ENCODE measurements at regions not wholly inside any gene's neighbourhood (a gene's known extent, or its start where the extent isn't known, plus 50 kb on each side); places are given as distances from the start of the nearest gene placed in this dataset.
"Not testable (repeated sequence)": the region's sequence is repeated elsewhere in the genome, so short reads cannot be mapped to it uniquely, and the experiment has no call there.

DNA sequence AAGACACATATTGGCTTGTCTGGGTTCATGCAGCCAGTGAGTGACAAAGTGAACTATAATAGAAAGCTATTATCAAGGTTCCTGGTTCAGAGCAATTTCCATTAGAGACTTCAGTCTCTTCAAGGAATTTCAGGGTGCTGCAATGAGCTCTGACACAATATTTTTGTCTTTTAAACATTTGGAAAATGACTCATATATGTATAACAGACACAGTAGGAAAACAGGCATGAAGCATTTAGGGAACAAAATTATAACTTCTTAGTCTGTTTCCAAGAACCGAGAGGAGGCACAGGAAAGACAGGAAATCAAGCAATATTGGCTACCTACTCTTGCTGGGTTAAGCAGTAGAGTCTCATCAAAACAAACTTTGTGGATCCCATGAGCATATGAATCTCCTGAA is 170.4 kb downstream of the PTPRC start:
- DNase-seq = no peak

DNA sequence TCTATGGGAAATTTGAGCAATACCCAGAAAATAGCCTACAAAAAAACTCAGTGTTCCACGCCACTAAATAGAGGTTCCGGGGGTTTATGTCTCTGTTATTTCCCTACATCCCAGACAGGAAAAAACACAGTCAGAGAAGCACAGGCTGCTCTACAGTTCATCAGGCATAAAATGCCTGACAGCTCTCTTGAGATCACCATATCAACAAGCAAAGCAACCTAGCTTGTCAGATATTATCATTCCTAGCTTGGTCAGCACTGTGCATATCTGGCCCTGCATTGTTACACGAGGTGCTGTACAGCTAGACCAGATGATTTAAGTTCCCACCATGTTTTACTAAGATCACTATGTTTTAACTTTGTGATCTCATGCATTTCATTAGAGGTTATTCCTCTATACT is 172.6 kb downstream of the PTPRC start:
- DNase-seq = no peak

DNA sequence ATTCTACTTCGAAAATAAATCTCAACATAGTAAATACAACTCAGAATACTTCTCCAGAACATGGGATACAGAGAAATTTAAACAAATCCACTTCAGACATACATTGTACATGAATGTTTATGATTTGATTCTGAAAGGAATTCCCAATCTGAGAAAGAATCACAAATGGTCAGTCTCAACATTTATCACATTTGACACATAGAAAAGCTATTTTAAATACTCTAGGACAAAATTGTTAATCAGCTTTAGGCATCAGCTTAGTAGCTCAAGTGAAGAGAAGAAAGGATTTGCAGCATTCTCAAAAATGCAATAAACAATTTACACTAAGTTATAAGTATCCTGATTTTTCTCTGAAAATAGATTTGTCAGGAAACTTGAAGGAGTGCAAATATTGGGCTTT is 184.8 kb downstream of the PTPRC start:
- DNase-seq = no peak

DNA sequence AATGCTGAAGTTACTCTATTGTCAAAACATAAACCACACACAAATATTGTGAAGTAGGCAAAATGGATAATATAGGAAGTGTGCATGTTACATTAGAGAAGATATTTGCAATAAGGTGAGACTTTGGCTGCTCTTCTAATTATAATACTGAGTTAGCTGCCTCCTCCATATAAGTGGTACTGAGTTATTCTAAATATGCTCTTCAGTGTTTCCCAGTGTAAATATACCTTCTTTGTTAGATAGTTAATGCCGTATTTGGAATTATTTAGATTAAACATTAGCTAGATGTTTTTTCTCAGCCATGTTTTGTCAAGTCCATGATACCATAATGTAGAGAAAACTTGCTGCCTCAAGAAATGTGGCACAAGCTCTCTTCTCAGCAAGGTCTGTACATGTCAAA is 186.4 kb downstream of the PTPRC start:
- no peak for DNase-seq

DNA sequence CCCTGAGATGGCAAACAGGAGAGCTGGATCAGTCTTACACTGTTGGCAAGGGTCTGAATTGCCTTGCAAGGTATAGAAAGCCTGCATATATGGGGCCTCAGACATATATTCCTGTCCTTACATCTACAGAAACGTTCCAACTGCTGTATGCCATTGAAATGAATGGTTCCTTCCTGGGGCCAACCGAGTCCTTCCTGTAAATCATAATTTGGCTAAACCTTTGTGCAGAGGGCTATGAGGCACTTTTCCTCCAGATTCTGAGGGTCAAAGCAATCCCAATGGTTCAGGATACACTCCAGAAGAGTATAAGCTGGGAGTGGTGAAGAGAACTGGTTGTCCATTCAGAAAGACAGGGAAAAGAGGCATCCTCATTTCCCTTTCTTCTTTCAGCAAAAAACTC is 190.5 kb downstream of the PTPRC start:
- no peak for DNase-seq

DNA sequence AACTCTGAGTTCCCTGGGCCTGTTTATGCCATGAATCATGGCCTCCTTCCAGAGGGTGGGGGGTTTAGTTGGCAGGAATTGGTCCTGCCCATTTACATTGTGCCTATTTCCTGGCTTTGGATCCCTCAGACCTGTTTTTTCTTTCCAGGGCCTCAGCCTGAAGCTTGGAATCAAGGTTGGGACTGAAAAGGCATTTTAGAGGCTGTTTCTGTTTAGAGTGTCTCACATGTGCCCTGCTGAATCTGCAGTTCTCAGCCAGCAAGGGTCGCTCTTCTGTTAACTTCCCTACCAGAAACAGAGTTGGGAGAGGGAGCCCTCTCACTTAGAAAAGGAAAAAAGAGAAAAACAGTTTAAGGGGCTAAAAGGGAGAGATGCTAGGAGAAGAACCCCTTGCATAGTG is 191.1 kb downstream of the PTPRC start:
- DNase-seq = no peak

DNA sequence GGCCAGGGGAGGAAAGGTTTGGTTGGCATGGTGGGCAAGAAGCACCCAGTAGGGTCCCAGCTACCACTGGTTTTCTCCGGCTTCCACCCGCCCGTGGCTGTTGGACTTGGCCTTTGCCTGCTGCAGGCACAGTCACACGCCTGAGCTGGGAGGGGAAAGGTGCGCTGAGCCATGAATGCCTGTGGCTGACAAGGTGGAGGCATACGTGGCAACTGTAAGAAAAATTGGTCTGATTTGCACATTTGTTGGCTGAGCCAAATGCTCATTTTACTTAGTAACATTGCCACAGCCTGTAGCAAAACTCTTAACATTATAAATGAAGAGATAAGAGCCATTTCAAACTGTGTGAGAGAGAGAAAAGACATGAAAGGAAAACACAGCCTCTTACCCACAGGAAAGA is 191.6 kb downstream of the PTPRC start:
- DNase-seq = no peak

DNA sequence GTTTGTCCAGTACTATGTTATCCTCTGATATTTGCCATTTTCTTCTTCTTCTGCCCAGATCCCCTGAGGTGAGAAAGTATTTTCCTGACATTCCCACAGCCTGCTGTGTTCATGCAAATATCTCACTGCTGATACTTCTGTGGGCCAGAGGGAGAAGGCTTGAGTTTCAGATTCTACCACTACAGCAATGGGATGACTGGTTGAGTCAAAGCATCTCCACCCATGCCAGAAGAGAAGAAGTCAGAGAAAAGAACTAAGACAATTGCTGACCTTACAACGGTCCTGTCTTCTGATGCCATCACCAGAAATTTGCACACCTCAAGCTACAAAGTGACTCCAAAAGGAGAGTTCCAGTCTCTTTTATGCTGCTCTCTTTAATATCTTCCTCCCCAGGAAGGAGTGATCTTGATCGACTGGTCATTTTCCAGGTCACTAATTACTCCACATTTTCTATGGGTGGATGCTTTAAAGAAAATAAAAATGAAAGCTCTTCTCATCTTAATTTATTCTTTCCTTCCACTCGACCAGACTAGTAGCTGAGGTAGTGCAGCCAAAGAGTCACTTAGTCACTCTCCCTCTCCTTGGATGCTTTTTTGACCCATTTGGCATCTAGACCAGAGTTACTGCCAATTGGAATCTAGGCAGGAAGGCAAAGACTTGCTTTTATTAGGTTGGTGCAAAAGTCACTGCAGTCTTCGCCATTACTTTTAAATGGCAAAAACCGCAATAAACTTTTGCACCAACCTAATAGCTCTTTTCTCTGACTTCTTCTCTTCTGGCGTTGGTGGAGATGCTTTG is 195.1 kb downstream of the PTPRC start:
- DNase-seq = no peak

DNA sequence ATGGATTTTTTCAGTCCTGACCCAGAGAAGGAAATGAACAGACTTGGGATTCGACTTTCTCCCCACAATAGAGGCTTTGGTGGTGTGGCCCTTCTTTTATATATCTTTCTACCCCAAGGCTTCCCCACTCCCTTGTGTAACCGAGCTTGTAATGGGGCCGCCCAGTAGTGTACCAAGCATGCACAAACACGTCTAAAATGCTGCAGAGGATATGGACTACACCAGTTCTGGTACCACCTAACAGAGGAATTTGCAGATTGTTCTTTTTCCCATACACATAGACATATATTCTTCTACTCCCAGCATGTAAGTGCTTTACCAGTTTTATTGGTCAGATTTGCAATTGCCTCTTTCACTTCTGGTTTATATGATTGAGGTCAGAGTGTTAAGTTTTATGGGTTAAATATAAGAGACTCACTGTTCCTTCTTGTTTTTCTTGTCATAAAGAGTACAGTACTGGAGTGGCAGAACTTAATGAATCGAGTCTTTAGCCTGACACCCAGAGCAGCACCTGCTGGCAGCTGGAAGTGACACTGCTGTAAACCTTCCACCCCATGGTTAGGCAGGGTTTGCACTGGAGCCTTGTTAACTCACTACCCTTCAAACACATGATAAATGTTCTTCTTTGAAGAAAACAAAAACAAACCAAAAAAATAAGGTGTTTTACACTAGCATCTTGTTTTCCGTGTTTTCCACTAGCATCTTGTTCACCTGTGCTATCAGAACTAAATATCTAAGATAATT is 198.6 kb downstream of the PTPRC start:
- DNase-seq = no peak

DNA sequence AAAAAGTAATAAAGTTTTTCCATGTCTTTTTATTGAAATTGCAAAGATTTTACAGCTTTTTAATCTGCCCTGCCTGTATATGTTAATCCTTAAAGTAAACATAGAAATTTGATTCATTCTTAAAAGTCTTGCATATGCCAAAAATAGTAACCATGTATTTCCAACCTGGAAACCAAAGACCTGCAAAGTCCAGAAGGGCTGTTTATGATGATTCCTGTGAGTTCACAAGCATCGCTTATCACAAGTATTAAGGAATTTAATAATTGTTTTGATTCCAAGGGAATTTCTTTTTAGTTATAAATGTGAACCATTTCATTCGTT is 199.1 kb downstream of the PTPRC start:
- no peak for DNase-seq

DNA sequence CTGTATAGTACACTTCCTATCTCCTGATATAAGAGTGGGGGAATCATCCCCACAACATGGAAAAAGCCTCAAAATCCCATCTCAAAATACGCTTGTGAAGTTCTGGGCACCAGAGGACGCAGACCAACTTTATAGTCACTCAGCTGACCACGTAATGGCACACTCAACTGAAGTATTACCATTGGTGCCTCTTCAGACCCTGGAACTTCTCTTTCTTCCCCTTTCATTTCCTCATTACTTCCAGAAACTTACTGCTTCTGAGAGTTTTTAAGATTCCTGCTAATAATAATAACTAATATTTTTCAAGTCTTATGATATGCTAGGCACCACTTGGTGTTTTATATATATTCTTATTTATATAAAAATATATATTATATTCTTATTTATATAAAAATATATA is 202.6 kb downstream of the PTPRC start:
- DNase-seq = no peak

DNA sequence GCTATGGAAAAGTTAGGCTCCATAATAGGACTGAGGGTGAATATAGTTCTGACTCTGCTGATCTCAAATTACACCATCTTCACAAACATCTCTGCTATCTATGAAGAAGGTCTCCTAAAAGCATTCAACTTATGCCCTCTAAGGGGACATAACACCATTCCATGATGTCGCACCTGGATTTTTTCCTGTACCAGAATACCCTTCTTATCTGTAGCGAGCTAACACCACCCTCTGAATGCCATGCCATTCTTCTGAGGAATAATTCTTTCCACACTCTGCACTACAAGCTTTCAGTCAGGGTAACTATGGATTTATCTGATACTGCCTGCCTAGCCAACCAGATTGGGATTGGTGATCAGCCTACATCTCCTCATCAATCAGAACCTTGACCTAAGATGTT is 203.8 kb downstream of the PTPRC start:
- no peak for DNase-seq

DNA sequence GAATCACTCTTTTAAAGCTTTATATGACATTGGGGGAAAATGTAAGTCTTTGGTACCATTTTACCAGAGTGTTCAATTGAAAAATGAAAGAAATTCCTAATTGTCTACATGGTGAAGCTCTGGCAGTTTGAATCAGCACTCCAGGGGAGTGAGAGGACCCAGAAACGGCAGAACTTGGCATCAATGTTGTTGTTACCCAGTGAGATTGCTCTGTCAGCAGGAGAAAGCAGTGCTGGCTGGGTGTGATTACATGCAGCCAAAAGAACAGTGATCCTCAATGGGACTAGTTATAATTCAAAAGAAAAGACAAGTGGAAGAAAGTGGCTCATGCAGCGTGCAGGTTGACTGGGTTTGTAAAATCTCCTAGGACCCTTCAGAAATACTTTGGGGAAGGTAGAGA is 206.4 kb downstream of the PTPRC start:
- DNase-seq = no peak

DNA sequence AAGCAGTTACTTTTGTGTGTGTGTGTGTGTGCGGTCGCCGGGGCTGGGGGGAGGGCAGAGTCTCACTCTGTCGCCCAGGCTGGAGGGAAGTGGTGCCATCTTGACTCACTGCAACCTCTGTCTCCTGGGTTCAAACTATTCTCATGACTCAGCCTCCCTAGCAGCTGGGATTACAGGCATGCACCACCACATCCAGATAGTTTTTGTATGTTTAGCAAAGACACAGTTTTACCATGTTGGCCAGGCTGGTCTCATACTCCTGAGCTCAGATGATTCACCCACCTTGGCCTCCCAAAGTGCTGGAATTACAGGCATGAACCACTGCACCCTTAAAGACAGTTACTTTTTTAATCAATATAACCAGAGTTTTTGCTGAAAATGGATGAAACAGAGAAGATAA is 207.0 kb downstream of the PTPRC start:
- DNase-seq = no peak

DNA sequence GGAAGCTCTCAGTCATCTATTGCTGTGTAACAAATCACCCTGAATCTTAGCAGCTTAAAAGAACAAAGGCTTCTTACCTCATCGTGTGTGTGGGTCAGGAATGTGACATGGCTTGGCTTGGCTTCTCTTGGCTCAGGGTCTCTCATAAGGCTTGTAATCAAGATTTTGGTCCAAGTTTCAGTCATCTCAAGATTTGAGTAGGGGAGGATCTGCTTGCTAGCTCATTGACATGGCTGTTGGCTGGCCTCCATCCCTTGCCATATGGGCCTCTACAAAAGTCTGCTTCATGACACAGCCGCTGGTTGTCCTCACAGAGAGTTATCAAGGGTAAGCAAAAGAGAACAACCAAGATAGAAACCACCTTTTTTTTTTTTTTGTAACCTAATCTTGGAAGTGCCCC is 207.7 kb downstream of the PTPRC start:
- DNase-seq = no peak

DNA sequence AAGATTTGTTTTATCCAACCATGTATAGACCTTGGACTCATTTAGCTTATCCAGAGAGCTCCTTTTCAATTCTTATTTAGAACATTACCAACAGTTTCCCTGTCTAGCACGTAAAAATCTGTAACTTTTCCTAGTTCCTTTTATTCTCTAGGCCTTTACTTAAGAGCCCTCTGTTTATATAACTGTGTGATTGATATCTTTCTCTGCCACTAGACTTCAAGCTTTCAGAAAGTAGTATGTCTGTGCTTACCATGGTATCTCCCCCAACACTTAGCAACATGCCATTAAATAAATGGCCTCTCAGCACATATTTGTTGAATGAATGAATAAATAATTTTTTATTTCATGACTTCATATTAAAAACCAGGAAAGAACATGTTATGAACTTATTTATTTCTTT is 209.4 kb downstream of the PTPRC start:
- no peak for DNase-seq

DNA sequence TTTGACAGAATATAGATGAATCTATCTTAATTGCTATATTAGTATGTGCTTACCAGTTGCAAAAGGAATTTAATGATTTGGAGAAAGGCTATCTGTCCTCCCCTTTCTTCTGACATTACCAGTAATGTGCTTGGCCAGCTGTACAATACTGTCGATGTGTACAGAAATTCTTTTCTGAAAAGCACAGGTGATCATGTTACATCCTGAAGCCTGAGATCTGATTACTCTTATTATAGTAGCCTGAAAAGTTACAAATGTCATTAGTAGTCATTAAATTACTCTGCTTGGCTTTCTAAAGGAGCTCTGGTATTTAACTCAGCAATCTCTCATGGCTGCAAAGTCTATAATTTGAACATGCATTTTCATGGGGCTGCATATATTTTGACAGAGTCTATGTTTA is 209.8 kb downstream of the PTPRC start:
- DNase-seq = no peak

DNA sequence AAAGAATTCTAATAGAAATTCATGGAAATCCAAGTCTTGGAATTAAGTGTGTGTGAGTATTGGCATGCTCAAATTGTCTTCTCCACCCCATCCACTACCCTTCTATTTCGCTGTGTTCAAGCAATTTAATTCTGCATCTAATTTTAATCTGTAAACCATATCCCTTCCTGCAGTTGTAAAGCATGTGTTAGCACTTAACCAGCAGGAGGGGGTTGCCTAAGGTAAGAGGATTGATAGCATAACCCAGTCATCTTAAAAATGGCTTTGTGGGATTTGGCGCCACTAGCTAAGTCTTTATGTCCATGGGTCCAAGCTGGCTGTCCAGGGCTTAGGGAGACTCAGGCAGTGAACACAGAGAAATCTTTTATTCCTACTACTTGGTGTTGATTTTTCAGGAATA is 210.3 kb downstream of the PTPRC start:
- DNase-seq = no peak

DNA sequence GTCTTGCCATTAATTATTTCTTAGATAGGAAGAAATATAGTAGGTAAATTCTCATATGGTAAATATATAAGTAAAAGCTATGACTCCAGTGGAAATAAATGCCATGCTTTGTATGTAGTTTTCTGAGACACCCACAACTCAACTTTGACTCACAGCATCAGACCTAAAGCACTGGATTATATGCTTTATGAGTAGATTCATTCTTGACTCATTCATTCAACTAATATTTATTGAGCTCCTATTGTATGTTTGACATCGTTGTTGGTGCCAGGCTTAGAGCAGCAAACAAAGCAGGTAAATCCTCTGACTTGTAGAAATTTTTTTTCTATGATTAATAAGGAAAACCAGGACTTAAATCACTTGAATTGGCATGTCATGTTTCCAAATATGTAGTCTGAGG is 211.4 kb downstream of the PTPRC start:
- no peak for DNase-seq

DNA sequence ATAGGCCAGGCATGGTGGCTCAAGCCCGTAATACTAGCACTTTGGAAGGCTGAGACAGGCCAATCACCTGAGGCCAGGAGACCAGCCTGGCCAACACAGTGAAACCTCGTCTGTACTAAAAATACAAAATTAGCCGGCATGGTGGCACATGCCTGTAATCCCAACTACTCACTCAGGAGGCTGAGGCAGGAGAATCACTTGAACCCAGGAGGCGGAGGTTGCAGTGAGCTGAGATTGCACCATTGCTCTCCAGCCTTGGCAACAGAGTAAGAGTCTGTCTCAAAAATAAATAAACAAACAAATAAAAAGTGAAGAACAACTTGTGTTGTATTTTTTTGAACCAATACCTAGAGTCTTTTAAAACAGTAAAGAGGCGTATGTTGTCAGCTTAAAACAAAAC is 212.1 kb downstream of the PTPRC start:
- DNase-seq = not testable (repeated sequence)

DNA sequence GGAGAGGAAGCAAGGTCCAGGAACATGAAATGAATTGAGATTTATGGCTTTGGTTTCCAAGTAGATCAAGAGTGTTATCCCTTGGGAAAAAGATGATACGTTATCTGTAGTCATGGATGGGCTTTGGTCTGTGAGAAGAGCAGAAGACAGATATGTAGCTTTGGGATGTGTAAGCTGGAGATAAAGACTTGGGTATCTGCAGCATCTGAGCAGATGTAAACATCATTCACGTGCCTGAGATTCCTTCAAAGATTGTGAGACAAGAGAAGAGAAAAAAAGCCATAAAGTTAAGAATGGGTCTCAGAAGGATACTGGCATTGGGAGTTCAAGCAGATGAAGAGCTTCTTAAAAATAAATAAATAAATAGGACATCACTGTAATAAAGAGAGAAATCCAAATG is 217.8 kb downstream of the PTPRC start:
- no peak for DNase-seq

DNA sequence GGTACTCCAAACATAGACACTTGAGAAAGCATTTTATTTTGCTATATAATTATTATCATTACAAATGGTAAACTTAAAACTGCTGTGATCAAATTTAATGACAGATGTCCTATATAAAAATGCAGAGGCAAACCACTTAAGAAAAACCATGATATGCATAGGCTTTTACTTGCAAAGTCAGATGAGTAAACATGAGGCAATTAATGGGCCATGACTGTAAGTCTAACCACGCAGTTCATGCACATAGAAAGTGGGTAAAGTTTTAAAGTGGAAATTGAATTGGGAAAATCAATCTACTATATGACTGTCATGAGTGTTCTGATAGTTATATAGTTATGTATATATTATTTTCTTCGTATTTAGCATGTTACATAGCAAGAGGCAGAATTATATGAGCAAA is 219.2 kb downstream of the PTPRC start:
- no peak for DNase-seq

DNA sequence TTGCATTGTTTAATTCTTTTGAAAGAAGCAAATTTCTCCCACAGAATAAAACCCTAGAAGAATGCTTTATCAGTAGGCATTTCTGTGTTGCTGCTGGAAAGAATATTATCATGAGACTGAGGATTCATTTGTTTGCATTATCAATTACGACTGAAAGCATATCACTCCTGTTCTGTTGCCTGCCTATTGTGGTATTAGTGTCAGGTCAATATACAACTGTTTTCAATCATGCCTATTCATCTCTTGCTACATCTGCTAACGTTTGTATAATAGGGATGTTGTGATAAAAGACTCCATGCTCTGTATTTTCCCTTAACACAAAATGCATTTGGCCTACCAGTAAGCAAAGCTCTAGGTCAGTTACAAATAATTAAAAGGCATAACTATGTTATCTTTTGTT is 221.5 kb downstream of the PTPRC start:
- DNase-seq = no peak

DNA sequence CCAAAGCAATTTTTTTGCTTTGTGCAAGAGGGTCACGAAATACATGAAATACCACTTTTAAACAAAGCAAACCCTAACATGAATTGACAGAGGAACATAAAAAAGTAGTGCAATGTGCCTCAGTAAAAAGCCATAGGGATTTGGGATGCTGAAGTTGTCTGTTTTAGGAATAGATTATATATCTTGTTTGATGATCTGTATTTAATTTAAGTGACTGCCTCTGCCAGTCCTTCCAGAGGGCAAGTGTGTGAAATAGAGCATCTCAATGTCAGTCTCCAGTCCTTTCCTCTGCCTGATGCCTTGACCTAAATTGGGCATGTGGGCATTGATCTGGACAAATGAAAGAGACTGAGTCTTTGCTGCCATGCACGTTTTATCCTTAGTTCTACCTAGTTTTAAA is 222.8 kb downstream of the PTPRC start:
- no peak for DNase-seq

DNA sequence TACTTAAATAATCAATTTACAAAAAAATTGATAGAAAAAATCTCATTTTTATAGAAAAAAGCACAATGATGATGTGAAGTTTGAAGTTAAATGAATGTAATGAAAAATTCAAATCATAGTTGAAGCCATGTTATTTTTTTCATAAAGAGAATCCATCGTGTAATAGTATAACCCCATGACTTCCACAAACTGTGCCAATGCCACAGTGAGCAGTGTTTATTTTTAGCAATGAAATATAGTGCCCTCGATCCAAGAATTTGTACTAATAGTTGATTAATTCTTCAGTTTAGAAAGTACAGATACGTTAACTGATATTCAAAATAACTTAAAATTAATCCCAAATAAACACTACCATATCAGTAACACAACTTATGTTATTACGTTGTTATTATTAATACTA is 225.9 kb downstream of the PTPRC start:
- no peak for DNase-seq

Data from NCI-H1048 (cell line).